Neural progenitor cell (in vitro differentiated cells): ENCODE measurements at regions not wholly inside any gene's neighbourhood (a gene's known extent, or its start where the extent isn't known, plus 50 kb on each side); places are given as distances from the start of the nearest gene placed in this dataset.

Experiments used
- EZH2 ChIP-seq: fragments of 200-600 bp; sonication (generic); IDR thresholded peaks from 2 replicates; pipeline ENCODE4 v1.6.1; 2017; ENCODE audit warnings: antibody characterized with exemption, mild to moderate bottlenecking, moderate library complexity
- EZH2phosphoT487 ChIP-seq: fragments of 200-600 bp; sonication (generic); IDR thresholded peaks from 2 replicates; pipeline ENCODE4 v1.6.1; 2017; ENCODE audit warnings: antibody characterized with exemption
- TF ChIP-seq, protein P1 (sequence below): fragments of 200-600 bp; sonication (generic); IDR thresholded peaks from 2 replicates; pipeline ENCODE4 v1.5.1; 2017; ENCODE audit warnings: antibody characterized with exemption, mild to moderate bottlenecking

DNA sequence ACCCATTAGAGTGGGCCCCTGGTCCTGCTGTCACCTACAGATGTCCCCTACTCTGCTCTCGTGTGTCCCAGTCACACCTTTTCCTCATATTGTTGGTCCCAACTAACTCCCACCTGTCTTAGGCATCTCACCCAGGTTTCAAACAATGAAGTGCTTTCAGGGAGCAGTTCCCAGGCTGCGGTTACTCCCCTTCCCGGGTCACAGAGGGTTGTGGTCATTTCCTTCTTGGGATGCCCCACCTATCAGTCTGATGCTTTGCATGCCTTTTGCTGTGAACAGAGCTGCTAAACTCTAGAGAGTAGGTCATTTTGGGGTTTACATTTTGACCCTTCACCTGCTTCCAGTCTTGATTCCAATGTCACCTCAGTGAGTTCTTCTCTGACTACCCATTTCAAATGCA lies 181.6 kb downstream of the CDC5L start:
- TF ChIP-seq, protein P1, sequence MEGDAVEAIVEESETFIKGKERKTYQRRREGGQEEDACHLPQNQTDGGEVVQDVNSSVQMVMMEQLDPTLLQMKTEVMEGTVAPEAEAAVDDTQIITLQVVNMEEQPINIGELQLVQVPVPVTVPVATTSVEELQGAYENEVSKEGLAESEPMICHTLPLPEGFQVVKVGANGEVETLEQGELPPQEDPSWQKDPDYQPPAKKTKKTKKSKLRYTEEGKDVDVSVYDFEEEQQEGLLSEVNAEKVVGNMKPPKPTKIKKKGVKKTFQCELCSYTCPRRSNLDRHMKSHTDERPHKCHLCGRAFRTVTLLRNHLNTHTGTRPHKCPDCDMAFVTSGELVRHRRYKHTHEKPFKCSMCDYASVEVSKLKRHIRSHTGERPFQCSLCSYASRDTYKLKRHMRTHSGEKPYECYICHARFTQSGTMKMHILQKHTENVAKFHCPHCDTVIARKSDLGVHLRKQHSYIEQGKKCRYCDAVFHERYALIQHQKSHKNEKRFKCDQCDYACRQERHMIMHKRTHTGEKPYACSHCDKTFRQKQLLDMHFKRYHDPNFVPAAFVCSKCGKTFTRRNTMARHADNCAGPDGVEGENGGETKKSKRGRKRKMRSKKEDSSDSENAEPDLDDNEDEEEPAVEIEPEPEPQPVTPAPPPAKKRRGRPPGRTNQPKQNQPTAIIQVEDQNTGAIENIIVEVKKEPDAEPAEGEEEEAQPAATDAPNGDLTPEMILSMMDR: no peak
- TF ChIP-seq EZH2: no peak
- no peak for TF ChIP-seq EZH2phosphoT487
